ENCODE measurements at regions not wholly inside any gene's neighbourhood (a gene's known extent, or its start where the extent isn't known, plus 50 kb on each side); places are given as distances from the start of the nearest gene placed in this dataset.

GRCh38 chr2:118250463-118250862 is 162.2 kb downstream of the INSIG2 start (continued):
- no peak for TF ChIP-seq ARID4B (CRISPR knock-in tag; IDR thresholded peaks at IDR 0.05; ENCODE audit: borderline replicate concordance)
- no peak for TF ChIP-seq CDX4 (CRISPR knock-in tag; IDR thresholded peaks at IDR 0.05; ENCODE audit: borderline replicate concordance)
- no peak for TF ChIP-seq NR1H2 (CRISPR knock-in tag; IDR thresholded peaks at IDR 0.05)
- no peak for TF ChIP-seq ZNF423 (CRISPR knock-in tag; IDR thresholded peaks at IDR 0.05)
- TF ChIP-seq ZNF396 (CRISPR knock-in tag; IDR thresholded peaks at IDR 0.05; ENCODE audit: borderline replicate concordance), result no peak
- TF ChIP-seq RELA (CRISPR knock-in tag; IDR thresholded peaks at IDR 0.05; ENCODE audit: borderline replicate concordance), result no peak
- no peak for TF ChIP-seq E2F5 (CRISPR knock-in tag; IDR thresholded peaks at IDR 0.05)
- no peak for TF ChIP-seq ZNF416 (CRISPR knock-in tag; IDR thresholded peaks at IDR 0.05)
- TF ChIP-seq TEAD1 (CRISPR knock-in tag; IDR thresholded peaks at IDR 0.05), result no peak
- TF ChIP-seq MAX (CRISPR knock-in tag; IDR thresholded peaks at IDR 0.05), result no peak
- TF ChIP-seq ZBTB43 (CRISPR knock-in tag; IDR thresholded peaks at IDR 0.05), result no peak

GRCh38 chr2:118250001-118250400 is 161.7 kb downstream of the INSIG2 start:
- peaks cover 3% of the 10 kb centered on the region; the same call in 1 of the 2 replicates for H3K27me3 Mint-ChIP-seq (ENCODE audit: low read depth)
- no peaks in the 10 kb centered on the region for H3K36me3 Mint-ChIP-seq
- ChIA-PET CTCF (interaction anchor here (0.6 to 1.3 kb wide), 3 partner anchors 12 to 605 kb away, joined by 3 to 5 read pairs (median 3); no protein-coding TSS in a partner anchor), POLR2A (interaction anchor here (0.5 kb wide), 1 partner anchor 12 kb away, joined by 6 read pairs; no protein-coding TSS in a partner anchor)
- DNase-seq (ENCODE audit: low spot score) (no peak), ATAC-seq (no peak)
- no peaks in the 10 kb centered on the region for H3K9me3 Mint-ChIP-seq
- no peak overlapping the region for H3K27ac Mint-ChIP-seq
- H3K4me3 Mint-ChIP-seq, result no peak overlapping the region
- H3K4me1 Mint-ChIP-seq, result peaks cover 14% of the 10 kb centered on the region
- no peak for TF ChIP-seq ZSCAN18 (CRISPR knock-in tag; IDR thresholded peaks at IDR 0.05)
- no peak for TF ChIP-seq MAX (CRISPR knock-in tag; IDR thresholded peaks at IDR 0.05)
- no peak for TF ChIP-seq OVOL2 (CRISPR knock-in tag; IDR thresholded peaks at IDR 0.05; ENCODE audit: borderline replicate concordance)
- TF ChIP-seq ZNF281 (CRISPR knock-in tag; IDR thresholded peaks at IDR 0.05), result no peak
- TF ChIP-seq SMAD4 (CRISPR knock-in tag; IDR thresholded peaks at IDR 0.05), result no peak
- TF ChIP-seq TP53 (CRISPR knock-in tag; IDR thresholded peaks at IDR 0.05), result no peak
- TF ChIP-seq STAT6 (CRISPR knock-in tag; conservative IDR thresholded peaks at IDR 0.05; ENCODE audit: low read depth), result no peak
- no peak for TF ChIP-seq GABPB1 (CRISPR knock-in tag; IDR thresholded peaks at IDR 0.05)
- TF ChIP-seq NFYB (CRISPR knock-in tag; conservative IDR thresholded peaks at IDR 0.05; ENCODE audit: low read depth), result no peak
- TF ChIP-seq PRRX2 (CRISPR knock-in tag; IDR thresholded peaks at IDR 0.05), result no peak
- TF ChIP-seq RORB (CRISPR knock-in tag; IDR thresholded peaks at IDR 0.05), result no peak

All from WTC11 (cell line).